Effector memory CD4-positive, alpha-beta T cell (primary cell): ENCODE measurements at regions not wholly inside any gene's neighbourhood (a gene's known extent, or its start where the extent isn't known, plus 50 kb on each side); places are given as distances from the start of the nearest gene placed in this dataset.

ENCODE experiments used
- DNase-seq, 3 donors: peaks; one replicate each; pipeline ENCODE4 v3.0.0-alpha.2; 2020
- H3K27ac ChIP-seq: 2 replicates; pipeline ENCODE4 v1.7.0; 2013; ENCODE audit warnings: mild to moderate bottlenecking, low read length, moderate library complexity; ENCODE audit not compliant: insufficient read depth, poor library complexity, severe bottlenecking
- H3K27me3 ChIP-seq: replicated peaks from 2 replicates; pipeline ENCODE4 v1.7.0; 2013; ENCODE audit warnings: mild to moderate bottlenecking, low read length; ENCODE audit not compliant: insufficient read depth, control insufficient read depth, poor library complexity, severe bottlenecking
- H3K36me3 ChIP-seq: 2 replicates; pipeline ENCODE4 v1.7.0; 2013; ENCODE audit warnings: mild to moderate bottlenecking, low read length, moderate library complexity; ENCODE audit not compliant: control insufficient read depth, insufficient read depth
- H3K4me1 ChIP-seq: 2 replicates; pipeline ENCODE4 v1.7.0; 2013; ENCODE audit warnings: low read length, mild to moderate bottlenecking; ENCODE audit not compliant: control insufficient read depth, insufficient read depth, poor library complexity, severe bottlenecking
- H3K4me3 ChIP-seq: 2 replicates; pipeline ENCODE4 v1.7.0; 2013; ENCODE audit warnings: low read length, low read depth, mild to moderate bottlenecking; ENCODE audit not compliant: insufficient read depth, poor library complexity, severe bottlenecking
- H3K9me3 ChIP-seq: 2 replicates; pipeline ENCODE4 v1.7.0; 2013; ENCODE audit warnings: mild to moderate bottlenecking, low read length, moderate library complexity; ENCODE audit not compliant: control insufficient read depth

GRCh38 chr14:101186992-101187815 lies 283.7 kb upstream of the RTL1 start:
- Histone ChIP-seq H3K36me3 (no peaks in the 10 kb centered on the region), H3K4me1 (no peaks in the 10 kb centered on the region), H3K27me3 (no peaks in the 10 kb centered on the region), H3K9me3 (no peaks in the 10 kb centered on the region), H3K4me3 (no peak overlapping the region), H3K27ac (no peak overlapping the region)
- no peak for DNase-seq

GRCh38 chr14:101187816-101188570 lies 284.5 kb upstream of the RTL1 start:
- H3K36me3 ChIP-seq, result no peaks in the 10 kb centered on the region
- no peaks in the 10 kb centered on the region for H3K4me1 ChIP-seq
- DNase-seq, result no peak
- no peak overlapping the region for H3K27ac ChIP-seq
- no peak overlapping the region for H3K4me3 ChIP-seq
- H3K27me3 ChIP-seq, result no peaks in the 10 kb centered on the region
- no peaks in the 10 kb centered on the region for H3K9me3 ChIP-seq

- no peaks in the 10 kb centered on the region for H3K4me1 ChIP-seq
- H3K27ac ChIP-seq, result no peak overlapping the region
- H3K27me3 ChIP-seq, result no peaks in the 10 kb centered on the region
- H3K9me3 ChIP-seq, result no peaks in the 10 kb centered on the region
- H3K4me3 ChIP-seq, result no peak overlapping the region
- no peaks in the 10 kb centered on the region for H3K36me3 ChIP-seq
- DNase-seq, result no peak
These were observed 285.0 kb upstream of the RTL1 start for GRCh38 chr14:101188571-101188915.

- no peaks in the 10 kb centered on the region for H3K9me3 ChIP-seq
- no peaks in the 10 kb centered on the region for H3K27me3 ChIP-seq
- H3K4me1 ChIP-seq, result no peaks in the 10 kb centered on the region
- DNase-seq, result no peak
- H3K27ac ChIP-seq, result no peak overlapping the region
- H3K36me3 ChIP-seq, result no peaks in the 10 kb centered on the region
- H3K4me3 ChIP-seq, result no peak overlapping the region
These were observed 285.7 kb upstream of the RTL1 start for GRCh38 chr14:101189266-101189665.

GRCh38 chr14:101189962-101190560 lies 286.5 kb upstream of the RTL1 start:
- Histone ChIP-seq H3K9me3 (no peaks in the 10 kb centered on the region), H3K27ac (no peak overlapping the region), H3K27me3 (no peaks in the 10 kb centered on the region), H3K4me3 (no peak overlapping the region), H3K4me1 (no peaks in the 10 kb centered on the region), H3K36me3 (no peaks in the 10 kb centered on the region)
- DNase-seq, result no peak

- no peaks in the 10 kb centered on the region for H3K9me3 ChIP-seq
- H3K4me3 ChIP-seq, result no peak overlapping the region
- H3K27ac ChIP-seq, result no peak overlapping the region
- no peaks in the 10 kb centered on the region for H3K4me1 ChIP-seq
- H3K27me3 ChIP-seq, result no peaks in the 10 kb centered on the region
- DNase-seq, result no peak
- no peaks in the 10 kb centered on the region for H3K36me3 ChIP-seq
These were observed 287.7 kb upstream of the RTL1 start for GRCh38 chr14:101191101-101191720.

- Histone ChIP-seq H3K4me1 (no peaks in the 10 kb centered on the region), H3K27me3 (no peaks in the 10 kb centered on the region), H3K27ac (no peak overlapping the region), H3K36me3 (no peaks in the 10 kb centered on the region), H3K4me3 (no peak overlapping the region), H3K9me3 (no peaks in the 10 kb centered on the region)
- no peak for DNase-seq
These were observed 288.5 kb upstream of the RTL1 start for GRCh38 chr14:101191721-101192660.

- no peak overlapping the region for H3K27ac ChIP-seq
- no peaks in the 10 kb centered on the region for H3K4me1 ChIP-seq
- no peaks in the 10 kb centered on the region for H3K27me3 ChIP-seq
- H3K36me3 ChIP-seq, result no peaks in the 10 kb centered on the region
- DNase-seq, result no peak
- H3K4me3 ChIP-seq, result no peak overlapping the region
- H3K9me3 ChIP-seq, result no peaks in the 10 kb centered on the region
These were observed 289.1 kb upstream of the RTL1 start for GRCh38 chr14:101192661-101193000.

GRCh38 chr14:101193106-101193844 lies 289.8 kb upstream of the RTL1 start:
- Histone ChIP-seq H3K4me1 (no peaks in the 10 kb centered on the region), H3K27ac (no peak overlapping the region), H3K9me3 (no peaks in the 10 kb centered on the region), H3K4me3 (no peak overlapping the region), H3K36me3 (no peaks in the 10 kb centered on the region), H3K27me3 (no peaks in the 10 kb centered on the region)
- DNase-seq, result no peak
